ENCODE measurements at regions not wholly inside any gene's neighbourhood (a gene's known extent, or its start where the extent isn't known, plus 50 kb on each side); places are given as distances from the start of the nearest gene placed in this dataset.

GRCh38 chr4:174133551-174133950 lies 149.9 kb downstream of the FBXO8 start:
- intact Hi-C loops (cut with DNase I), result no loop called here
- ATAC-seq (no peak), DNase-seq (ENCODE audit: low spot score) (no peak)

- no peak for DNase-seq (ENCODE audit: low spot score)
- no peak for ATAC-seq
- intact Hi-C loops (cut with DNase I), result no loop called here
Observed at GRCh38 chr4:174131901-174132300, 151.6 kb downstream of the FBXO8 start.

GRCh38 chr4:174122705-174123104 lies 160.8 kb downstream of the FBXO8 start:
- ATAC-seq (no peak), DNase-seq (ENCODE audit: low spot score) (no peak)
- intact Hi-C loops (cut with DNase I), result no loop called here

- DNase-seq (ENCODE audit: low spot score) (peak; percentile 66), ATAC-seq (peak; percentile 76)
- intact Hi-C loops (cut with DNase I), result no loop called here
Observed at GRCh38 chr4:174120446-174121295, 162.8 kb downstream of the FBXO8 start.

- no peak for ATAC-seq
- intact Hi-C loops (cut with DNase I), result no loop called here
- DNase-seq (ENCODE audit: low spot score), result no peak
Observed at GRCh38 chr4:174119830-174120229, 163.6 kb downstream of the FBXO8 start.

GRCh38 chr4:174119051-174119450 lies 164.4 kb downstream of the FBXO8 start:
- ATAC-seq (no peak), DNase-seq (ENCODE audit: low spot score) (no peak)
- intact Hi-C loops (cut with DNase I), result no loop called here

- DNase-seq (ENCODE audit: low spot score) (no peak), ATAC-seq (no peak)
- intact Hi-C loops (cut with DNase I), result no loop called here
Observed at GRCh38 chr4:174118171-174118570, 165.3 kb downstream of the FBXO8 start.

- DNase-seq (ENCODE audit: low spot score), result no peak
- no peak for ATAC-seq
- intact Hi-C loops (cut with DNase I), result no loop called here
Observed at GRCh38 chr4:174117445-174117844, 166.0 kb downstream of the FBXO8 start.

GRCh38 chr4:174116021-174116420 lies 167.4 kb downstream of the FBXO8 start:
- no peak for ATAC-seq
- no peak for DNase-seq (ENCODE audit: low spot score)
- intact Hi-C loops (cut with DNase I), result no loop called here

GRCh38 chr4:174111422-174111821 lies 172.0 kb downstream of the FBXO8 start:
- intact Hi-C loops (cut with DNase I), result no loop called here
- ATAC-seq, result no peak
- DNase-seq (ENCODE audit: low spot score), result no peak

GRCh38 chr4:174110180-174110579 lies 173.3 kb downstream of the FBXO8 start:
- ATAC-seq, result no peak
- DNase-seq (ENCODE audit: low spot score), result no peak
- intact Hi-C loops (cut with DNase I), result no loop called here

- no peak for ATAC-seq
- intact Hi-C loops (cut with DNase I), result no loop called here
- no peak for DNase-seq (ENCODE audit: low spot score)
Observed at GRCh38 chr4:174107746-174108354, 175.6 kb downstream of the FBXO8 start.

- intact Hi-C loops (cut with DNase I), result no loop called here
- DNase-seq (ENCODE audit: low spot score) (no peak), ATAC-seq (no peak)
Observed at GRCh38 chr4:174105202-174105601, 178.3 kb downstream of the FBXO8 start.

- no peak for ATAC-seq
Observed at GRCh38 chr4:174100910-174101309, 182.6 kb downstream of the FBXO8 start.

GRCh38 chr4:174099712-174100111 lies 183.8 kb downstream of the FBXO8 start:
- DNase-seq (ENCODE audit: low spot score), result no peak
- ATAC-seq, result no peak
- intact Hi-C loops (cut with DNase I), result no loop called here

More at GRCh38 chr4:174100910-174101309, 182.6 kb downstream of the FBXO8 start:
- no peak for DNase-seq (ENCODE audit: low spot score)
- intact Hi-C loops (cut with DNase I), result no loop called here

- no peak for ATAC-seq
- intact Hi-C loops (cut with DNase I), result no loop called here
Observed at GRCh38 chr4:174096999-174097398, 186.5 kb downstream of the FBXO8 start.

GRCh38 chr4:174096456-174096855 lies 187.0 kb downstream of the FBXO8 start:
- no peak for DNase-seq (ENCODE audit: low spot score)
- ATAC-seq, result no peak
- intact Hi-C loops (cut with DNase I), result no loop called here

More at GRCh38 chr4:174096999-174097398, 186.5 kb downstream of the FBXO8 start:
- no peak for DNase-seq (ENCODE audit: low spot score)

- no peak for ATAC-seq
- no peak for DNase-seq (ENCODE audit: low spot score)
Observed at GRCh38 chr4:174091130-174091529, 192.3 kb downstream of the FBXO8 start.

GRCh38 chr4:174089711-174090110 lies 193.8 kb downstream of the FBXO8 start:
- ATAC-seq (no peak), DNase-seq (ENCODE audit: low spot score) (no peak)
- intact Hi-C loops (cut with DNase I), result no loop called here

More at GRCh38 chr4:174091130-174091529, 192.3 kb downstream of the FBXO8 start:
- intact Hi-C loops (cut with DNase I), result no loop called here

GRCh38 chr4:174088795-174089194 lies 194.7 kb downstream of the FBXO8 start:
- intact Hi-C loops (cut with DNase I), result no loop called here
- DNase-seq (ENCODE audit: low spot score) (no peak), ATAC-seq (no peak)

Measured in sciatic nerve (tissue), 2 donors.